Calu3 (cell line): ENCODE measurements at regions not wholly inside any gene's neighbourhood (a gene's known extent, or its start where the extent isn't known, plus 50 kb on each side); places are given as distances from the start of the nearest gene placed in this dataset.

ENCODE experiments used
- BruUV-seq: library from RNA; stranded (reverse); fragments of 400-500 nt; replicated peaks from 2 replicates; lab custom pipeline; 2021; lab: Mats Ljungman, UMichigan
- CTCF ChIA-PET: fragments of 300-600 bp; sonication (Branson Sonifier 250); formaldehyde crosslinking; loops from one replicate; lab custom pipeline; 2022; ENCODE audit warnings: antibody characterized with exemption; lab: Charles Lee
- DNase-seq: peaks from one replicate; pipeline ENCODE4 v3.0.0; 2022
- H3K27ac Mint-ChIP-seq: one replicate; pipeline ENCODE4 v1.8.0; 2022; ENCODE audit warnings: mixed read lengths; ENCODE audit not compliant: unreplicated experiment
- H3K27me3 Mint-ChIP-seq: one replicate; pipeline ENCODE4 v1.8.0; 2022; ENCODE audit warnings: mixed read lengths; ENCODE audit not compliant: unreplicated experiment
- H3K36me3 Mint-ChIP-seq: one replicate; pipeline ENCODE4 v1.8.0; 2022; ENCODE audit warnings: mild to moderate bottlenecking, moderate library complexity, mixed read lengths; ENCODE audit not compliant: insufficient read depth, unreplicated experiment
- H3K4me1 Mint-ChIP-seq: one replicate; pipeline ENCODE4 v1.8.0; 2022; ENCODE audit warnings: mild to moderate bottlenecking, low read depth, mixed read lengths; ENCODE audit not compliant: unreplicated experiment
- H3K4me3 Mint-ChIP-seq: one replicate; pipeline ENCODE4 v1.8.0; 2022; ENCODE audit warnings: mild to moderate bottlenecking, low read depth, moderate library complexity, mixed read lengths; ENCODE audit not compliant: unreplicated experiment
- H3K9me3 Mint-ChIP-seq: one replicate; pipeline ENCODE4 v1.8.0; 2022; ENCODE audit warnings: low read depth, mixed read lengths; ENCODE audit not compliant: unreplicated experiment
- intact Hi-C: fragments of 100-400 bp; cut with micrococcal nuclease; formaldehyde crosslinking; loops from one replicate; pipeline ENCODE4 v1.10.0; 2022; ENCODE audit not compliant: unreplicated experiment
- TF ChIP-seq, protein P1 (sequence below): fragments of 200-600 bp; IDR thresholded peaks from one replicate; pipeline ENCODE4 v1.8.0; 2022; ENCODE audit warnings: antibody characterized with exemption; ENCODE audit not compliant: unreplicated experiment

DNA sequence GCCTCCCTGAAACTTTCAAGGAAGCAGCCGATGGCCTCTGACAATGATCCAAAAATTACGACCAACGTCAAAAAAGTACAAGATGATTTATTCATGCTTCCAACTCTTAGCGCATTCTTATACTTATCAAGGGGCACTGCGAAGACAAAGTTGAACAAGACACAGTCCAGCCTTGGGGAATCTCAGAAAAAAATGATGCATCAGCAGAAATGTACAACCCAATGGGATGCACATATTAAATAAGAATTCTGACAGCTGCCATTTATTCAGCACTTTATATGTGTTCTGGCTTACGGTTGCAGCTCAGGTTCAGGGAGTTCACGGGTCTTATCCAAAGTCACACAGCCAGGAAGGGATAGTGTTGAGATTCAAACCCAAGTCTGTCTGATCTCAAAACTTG, 96.0 kb upstream of the CPLX2 start:
- CTCF ChIA-PET, result no interaction called here
- TF ChIP-seq, protein P1, sequence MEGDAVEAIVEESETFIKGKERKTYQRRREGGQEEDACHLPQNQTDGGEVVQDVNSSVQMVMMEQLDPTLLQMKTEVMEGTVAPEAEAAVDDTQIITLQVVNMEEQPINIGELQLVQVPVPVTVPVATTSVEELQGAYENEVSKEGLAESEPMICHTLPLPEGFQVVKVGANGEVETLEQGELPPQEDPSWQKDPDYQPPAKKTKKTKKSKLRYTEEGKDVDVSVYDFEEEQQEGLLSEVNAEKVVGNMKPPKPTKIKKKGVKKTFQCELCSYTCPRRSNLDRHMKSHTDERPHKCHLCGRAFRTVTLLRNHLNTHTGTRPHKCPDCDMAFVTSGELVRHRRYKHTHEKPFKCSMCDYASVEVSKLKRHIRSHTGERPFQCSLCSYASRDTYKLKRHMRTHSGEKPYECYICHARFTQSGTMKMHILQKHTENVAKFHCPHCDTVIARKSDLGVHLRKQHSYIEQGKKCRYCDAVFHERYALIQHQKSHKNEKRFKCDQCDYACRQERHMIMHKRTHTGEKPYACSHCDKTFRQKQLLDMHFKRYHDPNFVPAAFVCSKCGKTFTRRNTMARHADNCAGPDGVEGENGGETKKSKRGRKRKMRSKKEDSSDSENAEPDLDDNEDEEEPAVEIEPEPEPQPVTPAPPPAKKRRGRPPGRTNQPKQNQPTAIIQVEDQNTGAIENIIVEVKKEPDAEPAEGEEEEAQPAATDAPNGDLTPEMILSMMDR, result no peak
- intact Hi-C loops, result no loop called here
- Mint-ChIP-seq H3K4me1 (no peaks in the 10 kb centered on the region), H3K27me3 (peaks cover 60% of the 10 kb centered on the region), H3K36me3 (no peaks in the 10 kb centered on the region), H3K27ac (no peak overlapping the region), H3K4me3 (no peak overlapping the region), H3K9me3 (no peaks in the 10 kb centered on the region)
- DNase-seq, result no peak
- no TSS peak for BruUV-seq

DNA sequence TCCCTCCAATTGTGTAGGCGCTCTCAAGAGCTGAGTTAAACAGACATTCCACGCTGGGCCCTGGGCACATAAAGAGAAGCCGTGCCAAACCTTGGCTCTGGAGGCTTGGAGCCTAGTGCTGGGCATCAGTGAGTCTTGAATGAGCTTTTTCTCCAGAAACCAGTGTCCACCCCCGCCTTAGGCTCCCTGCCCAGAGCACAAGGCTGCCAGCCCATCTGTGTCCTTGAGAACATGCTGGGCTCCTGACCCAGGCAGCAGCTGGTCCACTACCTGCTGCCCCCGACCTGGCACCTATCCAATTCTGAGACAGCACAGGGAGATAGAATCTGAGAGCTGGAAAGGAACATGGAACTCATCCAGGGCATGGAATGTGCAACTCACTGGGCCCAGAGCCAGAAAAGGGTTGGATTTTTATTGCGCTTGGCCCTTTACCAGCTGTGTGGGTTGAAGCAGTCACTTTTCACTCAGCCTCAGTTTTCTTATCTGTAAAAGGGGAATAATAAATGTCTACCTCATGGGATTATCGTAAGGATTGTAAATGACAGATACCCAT, 92.4 kb upstream of the CPLX2 start:
- BruUV-seq, result no TSS peak
- Mint-ChIP-seq H3K36me3 (no peaks in the 10 kb centered on the region), H3K27ac (no peak overlapping the region), H3K27me3 (peaks cover 56% of the 10 kb centered on the region), H3K4me3 (no peak overlapping the region), H3K4me1 (no peaks in the 10 kb centered on the region), H3K9me3 (no peaks in the 10 kb centered on the region)
- no peak for DNase-seq
- TF ChIP-seq, protein P1, result no peak
- CTCF ChIA-PET, result no interaction called here
- intact Hi-C loops, result no loop called here

DNA sequence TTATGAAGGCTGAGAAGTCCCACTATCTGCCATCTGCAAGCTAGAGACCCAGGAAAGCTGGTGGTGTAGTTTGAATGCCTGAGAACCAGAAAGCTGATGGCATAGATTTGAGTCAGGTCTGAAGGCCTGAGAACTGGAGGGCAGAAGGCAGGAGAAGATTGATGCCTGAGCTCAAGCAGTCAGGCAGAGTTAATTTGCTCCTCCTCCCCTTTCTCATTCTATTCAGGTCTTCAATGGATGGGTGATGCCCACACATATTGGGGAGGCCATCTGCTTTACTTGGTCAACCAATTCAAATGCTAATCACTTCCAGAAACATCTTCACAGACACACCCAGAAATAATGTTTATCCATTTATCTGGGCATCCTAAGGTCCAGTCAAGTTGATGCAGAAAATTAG, 87.6 kb upstream of the CPLX2 start:
- CTCF ChIA-PET, result no interaction called here
- no TSS peak for BruUV-seq
- no peaks in the 10 kb centered on the region for H3K4me1 Mint-ChIP-seq

DNA sequence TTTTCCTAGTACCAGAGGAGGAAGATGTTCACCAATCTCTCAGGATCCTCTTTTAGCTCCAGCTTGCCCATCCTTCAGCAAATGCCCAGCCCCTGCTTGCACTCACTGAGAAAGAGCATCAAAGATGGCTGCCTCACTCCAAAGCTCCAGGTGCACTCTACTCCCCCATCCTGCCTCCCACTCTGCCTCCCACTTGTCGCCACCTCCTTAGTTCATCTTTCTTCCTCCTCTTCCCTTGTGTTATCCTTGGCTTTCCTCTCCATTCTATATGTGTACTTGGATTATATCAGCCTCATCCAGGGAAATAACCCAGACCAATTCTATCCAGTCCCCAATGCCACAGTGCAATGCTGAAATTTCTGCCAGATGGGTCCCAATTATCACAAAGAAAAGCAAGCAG, 87.1 kb upstream of the CPLX2 start:
- intact Hi-C loops, result no loop called here
- H3K4me3 Mint-ChIP-seq, result no peak overlapping the region
- H3K27ac Mint-ChIP-seq, result no peak overlapping the region
- BruUV-seq, result no TSS peak
- no peak for DNase-seq
- TF ChIP-seq, protein P1, result no peak
- CTCF ChIA-PET, result no interaction called here
- no peaks in the 10 kb centered on the region for H3K4me1 Mint-ChIP-seq
- H3K27me3 Mint-ChIP-seq, result peaks cover 72% of the 10 kb centered on the region
- no peaks in the 10 kb centered on the region for H3K36me3 Mint-ChIP-seq
- no peaks in the 10 kb centered on the region for H3K9me3 Mint-ChIP-seq

More for the DNA sequence above, 87.6 kb upstream of the CPLX2 start:
- Mint-ChIP-seq H3K27me3 (peaks cover 72% of the 10 kb centered on the region), H3K4me3 (no peak overlapping the region), H3K9me3 (no peaks in the 10 kb centered on the region), H3K36me3 (no peaks in the 10 kb centered on the region), H3K27ac (no peak overlapping the region)
- TF ChIP-seq, protein P1, result no peak
- no peak for DNase-seq
- intact Hi-C loops, result no loop called here
